T47D (cell line): ENCODE measurements at regions not wholly inside any gene's neighbourhood (a gene's known extent, or its start where the extent isn't known, plus 50 kb on each side); places are given as distances from the start of the nearest gene placed in this dataset.
A peak's percentile ranks its signal among the peaks of the same experiment; 100 is the strongest.
"Not testable (repeated sequence)": the region's sequence is repeated elsewhere in the genome, so short reads cannot be mapped to it uniquely, and the experiment has no call there.

Experiments
- DNase-seq, 2 experiments: peaks; one replicate each; pipeline versions ENCODE4 v3.0.0 to v3.0.0-alpha.2; 2011 to 2012; ENCODE audit warnings: low read depth in 1 of 2, low spot score in 1 of 2
- JUND ChIP-seq: IDR thresholded peaks from 2 replicates; pipeline ENCODE4 v1.6.1; 2012; ENCODE audit warnings: low read depth
- in situ Hi-C: cut with HindIII; loops from 2 replicates; pipeline ENCODE4 v1.10.0; 2016; ENCODE audit warnings: low sequenced_read_pairs, low pct_unique_long_range_greater_than_20kb

- in situ Hi-C loops: no loop called here
- no peak for TF ChIP-seq JUND
- DNase-seq: no peak
Measured at GRCh38 chr12:58009405-58010195, 68.2 kb downstream of the ATP23 start.

- no peak for TF ChIP-seq JUND
- in situ Hi-C loops: no loop called here
- no peak for DNase-seq
Measured at GRCh38 chr12:58011676-58012075, 70.3 kb downstream of the ATP23 start.

GRCh38 chr12:58022379-58023020 is 81.1 kb downstream of the ATP23 start:
- DNase-seq, in situ Hi-C loops: not testable (repeated sequence)

- DNase-seq: no peak
- in situ Hi-C loops: no loop called here
- no peak for TF ChIP-seq JUND
Measured at GRCh38 chr12:58025431-58025830, 84.1 kb downstream of the ATP23 start.

GRCh38 chr12:58026426-58026825 is 85.1 kb downstream of the ATP23 start:
- DNase-seq: peak in 1 of 2 experiments; percentile 20
- in situ Hi-C loops: no loop called here
- no peak for TF ChIP-seq JUND

- no peak for TF ChIP-seq JUND
- DNase-seq: no peak
- in situ Hi-C loops: no loop called here
Measured at GRCh38 chr12:58026897-58027891, 85.8 kb downstream of the ATP23 start.

GRCh38 chr12:58028294-58028693 is 86.9 kb downstream of the ATP23 start:
- in situ Hi-C loops: no loop called here
- DNase-seq: no peak
- no peak for TF ChIP-seq JUND

GRCh38 chr12:58029260-58029659 is 87.9 kb downstream of the ATP23 start:
- in situ Hi-C loops: no loop called here
- TF ChIP-seq JUND: no peak
- DNase-seq: no peak

GRCh38 chr12:58030566-58031279 is 89.4 kb downstream of the ATP23 start:
- no peak for TF ChIP-seq JUND
- no peak for DNase-seq
- in situ Hi-C loops: no loop called here

- DNase-seq: no peak
- TF ChIP-seq JUND: no peak
- in situ Hi-C loops: no loop called here
Measured at GRCh38 chr12:58032156-58032555, 90.8 kb downstream of the ATP23 start.

- in situ Hi-C loops: no loop called here
- DNase-seq: no peak
- TF ChIP-seq JUND: no peak
Measured at GRCh38 chr12:58033831-58034230, 92.5 kb downstream of the ATP23 start.

- in situ Hi-C loops: no loop called here
- TF ChIP-seq JUND: no peak
- DNase-seq: peak in 1 of 2 experiments; percentile 61
Measured at GRCh38 chr12:58034311-58034710, 92.9 kb downstream of the ATP23 start.
